ENCODE measurements at regions not wholly inside any gene's neighbourhood (a gene's known extent, or its start where the extent isn't known, plus 50 kb on each side); places are given as distances from the start of the nearest gene placed in this dataset.

DNA sequence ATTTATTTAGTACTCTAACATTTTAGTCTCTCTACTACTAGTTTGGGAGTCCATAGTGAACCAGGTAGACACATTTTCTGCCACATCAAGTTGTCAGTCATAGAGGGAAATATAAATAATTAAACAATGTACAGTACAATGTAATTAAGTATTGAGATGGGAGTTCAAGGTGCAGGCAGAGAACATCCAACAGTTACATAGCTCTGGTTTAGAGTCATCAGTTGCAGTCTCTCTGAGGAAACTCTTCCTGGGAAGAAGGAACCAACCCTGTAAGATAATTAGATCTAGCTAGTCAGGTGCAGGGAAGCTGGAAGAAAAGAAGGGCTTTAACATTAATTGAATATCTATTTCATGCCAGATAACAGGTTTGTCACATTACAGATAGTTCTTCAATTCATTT, 457.9 kb upstream of the DYNLRB2 start:
- no peak for DNase-seq (ENCODE audit: low read depth, low spot score)

DNA sequence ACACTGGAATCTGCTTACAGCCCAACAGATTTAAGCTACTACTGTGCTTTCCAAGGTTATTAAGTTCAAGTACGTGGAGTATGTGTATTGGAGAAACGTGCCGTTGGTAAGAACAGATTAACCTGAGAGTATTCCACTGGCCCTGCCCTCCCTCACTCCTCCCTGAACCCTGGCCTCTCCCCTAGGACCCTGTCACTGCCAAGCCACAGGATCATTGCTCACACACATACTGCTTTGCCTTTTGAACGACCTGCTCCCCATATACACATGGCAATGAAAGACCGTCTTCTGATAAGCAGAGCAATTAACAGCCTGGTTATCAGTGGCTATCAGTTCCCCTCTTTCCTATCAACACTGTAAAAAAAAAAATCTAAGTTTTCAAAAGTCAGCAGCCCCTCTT, 458.9 kb upstream of the DYNLRB2 start:
- no peak for DNase-seq (ENCODE audit: low read depth, low spot score)

DNA sequence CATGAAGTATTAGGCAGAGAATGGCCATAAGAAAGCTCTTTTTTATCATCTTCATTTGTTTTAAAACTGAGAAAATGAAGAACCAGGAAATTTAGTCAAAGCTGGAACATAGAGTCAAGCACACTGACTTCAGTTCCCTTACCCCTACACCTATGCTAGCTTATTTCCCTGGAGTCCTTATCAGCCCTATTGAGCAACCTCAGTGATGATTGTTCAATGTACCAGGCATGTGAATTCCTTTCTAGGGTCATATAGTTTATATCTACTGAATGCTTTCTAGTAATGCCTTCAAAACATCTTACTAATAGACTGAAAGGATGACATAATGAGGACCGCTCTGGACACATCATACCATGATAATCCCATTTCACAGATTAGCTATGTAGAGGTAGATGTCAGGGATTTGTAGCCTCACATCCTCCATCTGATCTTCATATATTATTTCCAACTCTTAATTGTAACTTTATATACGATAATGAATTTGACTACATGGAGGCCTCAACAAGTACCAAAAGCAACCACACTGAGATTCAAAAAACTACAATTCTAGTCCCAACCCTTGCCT, 460.4 kb upstream of the DYNLRB2 start:
- DNase-seq (ENCODE audit: low read depth, low spot score): no peak

DNA sequence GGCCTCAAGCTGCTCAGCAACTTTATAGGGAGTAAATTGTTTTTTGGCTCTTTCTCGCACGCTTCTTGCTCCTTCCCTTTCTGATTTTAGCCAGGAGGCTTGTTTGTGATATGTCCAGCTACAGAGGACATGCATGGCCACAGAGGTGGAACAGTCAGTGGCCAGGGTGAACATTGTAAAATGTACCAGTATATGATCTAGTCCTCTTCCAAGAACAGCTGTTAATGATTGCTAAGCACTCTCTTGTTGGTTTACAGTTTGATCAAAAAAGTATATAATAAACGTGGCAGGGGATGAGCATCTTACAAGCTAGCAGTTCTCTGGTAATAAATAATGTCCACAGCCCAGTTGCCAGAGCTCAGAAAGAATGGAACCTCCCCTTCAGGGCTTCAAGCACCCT, 461.7 kb upstream of the DYNLRB2 start:
- DNase-seq (ENCODE audit: low read depth, low spot score): no peak

DNA sequence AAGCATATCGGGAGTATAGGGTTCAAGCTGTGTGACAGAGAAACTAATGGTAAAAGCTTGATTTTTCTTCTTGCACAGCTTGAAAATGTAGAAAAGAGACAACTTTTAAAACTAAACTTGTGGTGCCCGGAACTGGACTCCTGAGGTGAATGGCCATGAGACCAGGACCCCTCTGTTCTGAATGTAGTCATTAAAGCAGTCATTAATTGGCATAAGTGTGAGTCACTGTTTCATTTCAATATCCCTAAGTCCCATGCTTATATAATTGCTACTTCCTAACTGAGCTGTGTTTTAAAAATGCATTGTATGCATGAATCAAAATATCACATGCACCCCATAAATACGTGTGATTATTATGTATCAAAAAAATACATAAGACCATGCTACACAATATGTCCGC, 463.1 kb upstream of the DYNLRB2 start:
- DNase-seq (ENCODE audit: low read depth, low spot score): no peak

DNA sequence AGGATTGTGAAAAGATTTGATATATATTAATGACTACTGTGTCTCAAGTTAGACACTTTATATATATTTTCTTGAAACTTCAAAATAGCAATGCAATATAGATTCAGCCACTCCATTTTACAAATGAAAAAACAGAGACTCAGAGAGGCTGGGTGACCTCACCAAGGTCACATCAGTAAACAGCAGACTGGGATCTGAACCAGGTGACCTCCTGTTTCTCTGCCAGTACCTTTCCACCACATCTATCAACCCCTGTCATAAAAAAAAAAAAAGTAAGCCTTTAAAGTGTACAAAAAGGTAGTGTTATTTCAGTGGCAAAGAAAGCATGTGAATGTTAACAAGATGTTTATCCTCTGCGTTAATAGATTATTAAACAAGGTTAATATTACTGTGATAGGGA, 466.5 kb upstream of the DYNLRB2 start:
- DNase-seq (ENCODE audit: low read depth, low spot score): no peak

DNA sequence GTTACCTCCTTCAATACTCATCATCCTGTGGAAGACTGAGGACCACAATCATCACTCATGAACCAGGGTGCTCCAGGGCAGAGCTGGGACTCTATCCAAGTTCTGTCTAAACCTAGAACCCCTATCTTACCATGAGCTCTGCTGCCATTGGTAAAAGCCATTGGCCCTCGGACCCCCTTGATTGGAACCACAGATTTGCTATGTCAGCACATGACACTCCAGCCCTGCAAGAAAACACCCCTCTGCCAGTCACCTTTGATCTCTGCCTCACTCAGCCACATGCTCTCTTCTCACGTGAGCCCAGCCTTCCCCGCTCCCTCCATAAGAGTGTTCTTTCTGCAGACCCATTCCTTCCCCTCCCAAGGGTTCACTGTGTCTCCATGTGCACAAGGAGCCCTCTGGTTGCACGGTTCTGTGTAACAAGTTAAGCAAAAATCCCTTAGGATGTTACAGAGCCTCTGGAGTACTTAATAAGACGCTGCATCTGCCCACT, 468.8 kb upstream of the DYNLRB2 start:
- no peak for DNase-seq (ENCODE audit: low read depth, low spot score)

DNA sequence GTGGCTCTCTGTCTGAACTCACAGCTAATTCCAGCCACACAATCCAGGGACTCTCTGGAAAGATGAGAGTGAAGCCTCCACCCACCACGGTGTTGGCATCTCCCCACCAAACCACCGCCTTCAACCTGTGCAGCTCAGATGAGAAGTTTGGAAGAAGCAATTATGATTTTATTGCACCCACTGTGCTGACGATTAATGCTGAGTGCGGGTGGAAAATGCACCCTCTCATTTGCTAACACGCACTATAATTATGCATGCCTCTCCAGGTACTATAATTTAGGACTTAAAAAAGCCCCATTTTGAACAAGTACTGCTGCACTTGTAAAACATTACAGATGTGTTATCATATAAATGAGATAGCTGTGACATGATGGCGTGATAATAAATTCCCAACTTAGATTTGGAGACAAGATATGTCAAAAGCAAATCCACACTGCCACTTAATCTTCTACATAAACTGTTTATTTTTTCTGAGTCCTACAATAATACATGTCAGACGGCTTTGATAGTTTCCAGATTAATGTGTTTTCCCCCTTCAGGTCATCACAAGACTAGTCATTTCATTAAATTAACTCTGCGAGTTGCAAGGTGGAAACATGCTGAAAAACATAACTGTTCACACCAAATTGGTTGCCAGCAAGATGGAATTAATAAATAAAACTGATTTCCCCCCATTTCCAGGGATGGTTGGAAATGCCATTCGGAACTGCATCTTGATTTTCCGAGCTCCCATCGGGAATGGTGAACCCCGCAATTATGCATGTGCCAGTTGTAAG, 466.5 kb upstream of the MAF start:
- DNase-seq (ENCODE audit: low read depth, low spot score): no peak

DNA sequence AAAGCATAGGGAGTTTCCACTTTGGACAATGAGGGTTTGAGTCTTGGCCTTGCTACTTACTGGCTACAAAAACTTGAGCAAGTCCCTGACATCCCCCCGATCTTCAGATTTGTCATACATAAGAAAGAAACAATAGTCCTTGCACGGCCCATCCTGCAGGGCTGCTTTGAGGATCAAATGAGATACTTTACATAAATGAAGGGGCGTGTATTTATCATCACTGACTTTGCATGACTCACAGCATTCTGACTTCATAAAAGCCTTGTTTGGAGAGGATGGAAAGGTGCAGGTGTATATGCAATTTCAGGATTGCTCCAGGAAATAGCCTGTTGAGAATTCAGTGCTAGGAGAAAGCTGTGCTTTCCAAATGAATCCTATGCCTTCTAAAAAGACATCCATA, 465.0 kb upstream of the MAF start:
- DNase-seq (ENCODE audit: low read depth, low spot score): no peak

DNA sequence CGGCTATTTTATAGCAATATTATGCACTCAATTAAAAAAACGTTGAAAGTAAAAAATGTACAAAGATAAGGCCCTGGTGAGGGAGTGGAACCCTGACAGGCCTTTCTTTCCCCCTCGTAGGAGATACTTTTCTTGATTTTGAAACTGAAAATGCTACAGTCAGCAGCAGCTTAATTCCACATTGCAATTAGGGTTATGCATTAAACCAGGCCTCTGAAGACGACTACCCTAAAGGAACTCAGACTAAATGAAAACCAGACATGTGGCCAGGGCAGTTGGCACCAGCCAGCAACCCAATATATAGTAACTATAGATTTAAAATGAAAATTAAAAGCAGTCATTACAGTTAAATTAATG, 463.2 kb upstream of the MAF start:
- no peak for DNase-seq (ENCODE audit: low read depth, low spot score)

DNA sequence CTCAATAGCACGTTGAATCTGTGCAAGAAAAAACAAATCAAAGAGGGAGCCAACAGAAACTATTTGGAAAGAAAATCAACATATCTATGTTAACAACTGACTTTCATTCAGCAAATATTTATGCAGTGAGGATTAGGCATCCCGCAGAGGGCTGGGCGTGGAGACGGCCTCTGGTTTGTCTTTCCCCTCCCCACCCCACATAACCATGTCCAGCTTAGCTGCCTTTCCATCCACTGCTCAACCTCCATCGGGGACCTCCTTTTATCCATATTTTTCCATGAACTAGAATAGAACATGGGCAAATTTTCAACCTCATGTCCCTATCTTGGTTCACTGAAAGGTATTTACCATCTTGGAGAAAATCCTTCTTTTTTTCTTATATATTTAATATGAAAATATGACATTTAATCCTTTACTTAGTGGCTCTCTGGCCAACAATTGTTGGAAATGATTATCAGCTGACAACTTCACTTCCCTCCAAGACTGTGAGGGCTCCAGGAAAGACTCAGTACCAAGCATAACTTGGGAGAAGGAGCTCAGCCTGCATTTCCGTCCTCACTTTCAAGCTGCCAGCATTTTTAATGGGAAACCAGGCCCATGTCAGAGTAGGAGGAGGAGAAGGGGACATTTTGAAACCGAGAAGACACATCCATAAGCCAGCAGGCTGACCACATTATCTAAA, 462.6 kb upstream of the MAF start:
- DNase-seq (ENCODE audit: low read depth, low spot score): no peak

DNA sequence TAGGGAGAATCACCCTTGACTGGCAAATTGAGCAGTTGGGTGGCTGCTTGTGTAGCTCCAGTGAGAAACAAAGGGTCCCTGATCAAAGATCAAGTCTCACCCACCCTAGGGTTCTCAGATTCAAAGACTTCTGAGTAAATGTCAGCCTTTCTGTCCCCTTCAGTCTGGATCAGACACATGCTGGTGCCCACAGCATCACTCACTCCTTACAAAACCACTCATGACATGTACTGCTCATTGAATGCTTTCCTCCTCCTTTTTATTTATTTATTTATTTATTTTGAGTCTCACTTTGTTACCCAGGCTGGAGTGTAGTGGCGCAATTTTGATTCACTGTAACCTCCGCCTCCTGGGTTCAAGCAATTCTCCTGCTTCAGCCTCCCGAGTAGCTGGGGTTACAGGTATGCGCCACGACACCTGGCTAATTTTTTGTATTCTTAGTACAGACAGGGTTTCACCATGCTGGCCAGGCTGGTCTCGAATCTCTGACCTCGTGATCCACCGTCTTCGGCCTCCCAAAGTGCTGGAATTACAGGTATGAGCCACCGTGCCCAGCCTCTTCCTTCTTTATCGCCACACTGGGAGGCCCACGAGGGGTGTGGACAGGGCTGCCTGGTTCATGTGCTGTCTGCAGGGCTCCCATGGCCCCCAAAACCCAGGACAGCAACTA, 462.0 kb upstream of the MAF start:
- DNase-seq (ENCODE audit: low read depth, low spot score): no peak

DNA sequence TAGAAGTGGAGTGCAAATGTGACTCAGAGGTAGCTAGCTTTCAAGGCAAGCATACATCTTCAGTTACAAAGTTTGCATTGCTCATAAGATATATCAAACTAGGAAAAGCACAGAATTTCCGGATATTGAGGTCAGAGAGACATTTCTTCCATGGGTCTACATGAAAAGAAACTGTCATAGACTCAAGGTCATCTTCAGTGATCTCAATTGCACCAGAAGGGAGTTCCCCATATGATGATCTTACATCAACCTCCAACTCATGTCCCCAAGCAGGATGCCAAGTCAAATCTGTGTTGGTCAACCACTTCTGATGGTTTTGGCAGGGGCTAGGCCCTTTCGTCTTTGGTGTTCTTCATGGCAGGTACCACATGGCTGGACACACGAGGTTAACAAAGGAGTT, 459.9 kb upstream of the MAF start:
- no peak for DNase-seq (ENCODE audit: low read depth, low spot score)

DNA sequence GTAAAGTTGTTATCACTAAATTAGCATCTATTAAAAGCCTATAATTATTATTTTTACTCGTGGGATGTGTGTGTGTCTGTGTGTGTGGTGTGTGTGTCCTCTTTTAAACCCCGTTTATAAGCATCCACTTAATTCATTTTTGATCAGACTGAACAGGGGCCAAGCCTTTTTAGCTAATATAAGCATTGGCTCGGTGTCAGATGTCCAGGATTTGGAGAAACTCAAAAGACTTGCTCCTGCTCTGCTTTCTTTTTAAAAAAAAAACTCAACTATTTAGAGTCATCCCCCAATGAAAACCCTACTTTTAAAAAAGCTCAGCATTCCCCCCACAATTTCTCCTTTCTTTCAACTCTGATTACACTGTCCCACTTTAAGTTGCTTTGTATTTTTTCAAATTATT, 459.3 kb upstream of the MAF start:
- DNase-seq (ENCODE audit: low read depth, low spot score): no peak

DNA sequence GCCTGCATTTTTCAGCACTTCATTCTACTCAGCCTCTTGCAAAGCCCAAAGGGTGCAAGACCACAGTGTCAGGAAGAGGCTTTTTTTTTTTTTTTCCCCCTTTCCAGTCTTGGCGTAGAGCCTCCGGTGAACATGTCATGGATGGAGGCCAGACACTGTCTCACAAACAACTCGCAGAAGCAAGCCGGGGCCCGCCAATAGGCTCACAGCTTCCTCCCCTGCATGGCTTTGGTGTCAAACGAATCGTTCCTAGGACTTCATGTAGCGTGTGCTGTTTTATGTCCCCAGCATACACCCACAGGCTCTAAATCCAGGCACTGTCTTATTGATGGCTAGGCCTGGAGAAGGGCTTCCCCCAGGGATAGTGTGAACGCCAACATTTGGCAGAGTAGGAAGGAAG, 457.7 kb upstream of the MAF start:
- DNase-seq (ENCODE audit: low read depth, low spot score): no peak

DNA sequence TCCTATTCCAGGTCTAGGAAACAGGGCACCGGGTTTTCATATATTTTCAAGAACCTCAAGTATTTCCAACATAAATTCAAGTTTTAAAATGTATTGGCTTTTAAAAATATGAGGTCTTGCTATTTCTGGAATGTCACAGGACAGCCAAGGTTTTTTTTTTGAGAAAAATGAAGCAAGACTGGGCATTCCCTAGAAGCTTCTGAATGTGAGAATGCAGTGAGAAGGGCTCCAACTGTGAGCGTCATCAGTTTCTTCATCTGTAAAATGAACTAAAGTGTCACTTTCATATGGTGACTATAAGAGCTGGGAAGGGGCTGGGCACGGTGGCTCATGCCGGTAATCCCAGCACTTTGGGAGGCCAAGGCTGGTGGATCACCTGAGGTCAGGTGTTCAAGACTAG, 455.8 kb upstream of the MAF start:
- no peak for DNase-seq (ENCODE audit: low read depth, low spot score)

DNA sequence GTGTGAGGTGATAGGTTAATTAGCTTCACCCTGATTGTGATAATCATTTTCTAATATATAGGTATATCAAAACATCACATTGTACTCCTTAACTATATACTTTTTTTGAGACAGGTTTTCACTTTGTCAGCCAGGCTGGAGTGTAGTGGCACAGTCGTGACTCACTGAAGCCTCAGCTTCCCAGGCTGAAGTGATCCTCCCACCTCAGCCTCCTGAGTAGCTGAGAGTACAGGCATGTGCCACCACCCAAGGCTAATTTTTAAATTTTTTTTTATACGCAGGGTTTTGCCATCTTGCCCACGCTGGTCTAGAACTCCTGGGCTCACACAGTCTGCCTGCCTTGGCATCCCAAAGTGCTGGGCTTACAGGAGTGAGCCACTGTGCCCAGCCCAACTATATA, 455.3 kb upstream of the MAF start:
- DNase-seq (ENCODE audit: low read depth, low spot score): no peak

DNA sequence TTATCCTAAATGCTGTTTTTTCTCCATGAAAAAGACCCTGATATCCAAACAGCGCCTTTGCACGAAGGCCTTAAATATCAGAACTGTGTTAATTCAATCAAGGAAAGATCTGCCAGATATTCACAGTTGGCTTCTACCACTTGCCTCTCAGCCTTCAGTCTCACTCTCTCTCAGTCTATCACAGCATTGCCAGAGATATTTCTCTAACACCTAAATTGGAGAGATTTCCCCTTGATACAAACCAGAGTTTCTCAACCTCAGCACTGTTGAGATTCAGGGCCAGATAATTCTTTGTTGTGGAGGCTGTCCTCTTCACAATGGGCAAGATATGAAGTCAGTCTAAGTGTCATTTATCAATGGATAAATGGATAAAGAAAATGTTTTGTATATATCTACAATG, 454.1 kb upstream of the MAF start:
- no peak for DNase-seq (ENCODE audit: low read depth, low spot score)

DNA sequence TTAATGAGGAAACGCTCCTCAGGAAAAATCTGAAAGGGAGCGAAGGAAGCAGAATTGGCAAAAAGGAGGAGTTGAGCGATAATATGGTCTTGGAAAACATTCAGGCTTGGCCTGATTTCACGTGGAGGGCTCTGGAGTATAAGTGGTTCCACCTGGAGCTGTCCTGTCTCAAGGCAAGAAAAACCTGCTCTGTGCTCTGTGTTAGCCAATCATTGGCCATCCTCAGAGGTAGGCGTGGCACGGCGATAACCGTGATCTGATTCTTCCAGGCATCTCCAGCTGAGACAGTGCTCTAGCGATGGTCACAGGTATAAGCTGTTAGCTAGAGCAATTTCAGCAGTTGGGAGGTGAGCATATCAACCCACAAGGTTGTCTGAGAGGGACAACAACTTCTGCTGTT, 450.5 kb upstream of the MAF start:
- no peak for DNase-seq (ENCODE audit: low read depth, low spot score)

DNA sequence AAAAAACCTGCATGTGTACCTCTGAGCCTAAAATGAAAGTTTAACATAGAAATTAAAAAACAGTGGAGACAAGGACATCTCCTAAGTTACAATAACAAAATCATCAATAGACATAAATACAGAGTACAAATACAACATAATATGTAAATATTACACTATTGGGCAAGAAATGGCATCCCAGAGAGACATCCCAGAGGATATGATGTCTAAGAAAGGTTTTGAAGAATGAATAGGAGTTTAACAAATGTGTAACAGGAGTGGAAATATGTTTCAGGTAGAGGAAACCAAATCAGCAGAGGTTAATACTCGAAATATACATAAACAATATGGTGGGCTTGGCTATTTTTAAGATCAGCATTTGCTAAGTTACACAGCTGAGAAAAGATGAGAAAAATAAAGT, 447.7 kb upstream of the MAF start:
- DNase-seq (ENCODE audit: low read depth, low spot score): no peak

DNA sequence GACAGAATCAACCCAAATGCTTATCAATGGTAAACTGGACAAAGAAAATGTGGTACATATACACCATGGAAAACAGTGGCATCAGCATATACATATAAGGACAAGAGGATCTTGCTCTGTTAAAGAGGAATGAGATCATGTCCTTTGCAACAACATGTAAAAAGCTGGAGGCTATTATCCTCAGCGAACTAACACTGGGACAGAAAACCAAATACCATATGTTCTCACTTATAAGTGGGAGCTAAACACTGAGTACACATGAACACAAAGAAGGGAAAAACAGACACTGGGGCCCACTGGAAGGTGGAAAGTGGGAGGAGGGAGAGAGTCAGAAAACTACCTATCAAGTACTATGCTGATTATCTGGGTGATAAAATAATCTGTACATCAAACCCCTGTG, 447.3 kb upstream of the MAF start:
- DNase-seq (ENCODE audit: low read depth, low spot score): no peak

DNA sequence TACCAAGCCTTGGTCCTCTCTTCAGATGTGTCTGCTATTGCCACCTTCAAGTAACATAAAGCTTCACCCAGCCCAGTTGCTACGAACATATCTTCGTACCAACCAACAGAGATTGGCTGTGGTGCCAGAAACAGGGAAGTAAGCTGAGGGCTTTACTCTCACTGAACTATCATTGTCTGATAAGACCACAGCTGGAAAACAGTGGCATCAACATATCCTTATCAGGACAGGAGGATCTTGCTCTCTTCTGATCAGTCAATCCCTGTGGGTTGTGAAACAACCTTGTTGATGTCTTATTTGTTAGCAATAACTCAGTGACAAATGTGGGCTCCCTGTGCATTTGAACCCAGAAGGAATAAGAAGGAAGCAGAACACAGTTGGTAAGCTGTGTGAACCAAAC, 446.3 kb upstream of the MAF start:
- DNase-seq (ENCODE audit: low read depth, low spot score): no peak

DNA sequence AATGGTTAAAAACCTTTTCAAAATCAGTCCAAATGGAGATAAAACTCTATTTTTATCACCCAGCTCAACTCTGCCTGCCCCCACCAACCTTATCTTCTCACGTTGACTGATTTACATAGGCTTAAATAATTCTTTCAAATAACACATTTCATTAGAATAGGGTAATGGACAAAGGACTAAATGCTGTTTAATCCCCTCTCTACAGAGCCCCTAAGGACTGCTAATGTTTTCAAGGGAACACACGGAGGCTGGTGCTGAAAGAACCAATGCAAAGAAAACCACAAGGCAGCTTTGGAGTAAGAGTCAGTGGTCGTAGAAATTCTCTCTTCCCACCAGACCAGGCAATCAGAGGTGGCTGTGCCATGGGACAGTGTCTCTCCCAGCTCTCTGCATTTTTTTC, 445.7 kb upstream of the MAF start:
- DNase-seq (ENCODE audit: low read depth, low spot score): no peak

Data from iPS DF 19.7 (cell line).